Mesendoderm (in vitro differentiated cells): ENCODE measurements at regions not wholly inside any gene's neighbourhood (a gene's known extent, or its start where the extent isn't known, plus 50 kb on each side); places are given as distances from the start of the nearest gene placed in this dataset.

Experiments used
- DNase-seq: peaks from one replicate; pipeline ENCODE4 v3.0.0; 2013
- H2AK5ac ChIP-seq: 2 replicates; pipeline ENCODE4 v1.6.1; 2013; ENCODE audit warnings: low read length, inconsistent platforms
- H2BK120ac ChIP-seq: 2 replicates; pipeline ENCODE4 v1.6.1; 2013; ENCODE audit warnings: low read depth, mild to moderate bottlenecking, low read length, moderate library complexity, mixed read lengths
- H2BK15ac ChIP-seq: replicated peaks from 2 replicates; pipeline ENCODE4 v1.6.1; 2013; ENCODE audit warnings: low read depth, mild to moderate bottlenecking, moderate library complexity
- H2BK5ac ChIP-seq: 2 replicates; pipeline ENCODE4 v1.6.1; 2013; ENCODE audit warnings: low read length, inconsistent platforms
- H3K18ac ChIP-seq: 2 replicates; pipeline ENCODE4 v1.6.1; 2013; ENCODE audit warnings: mild to moderate bottlenecking, low read length, mixed read lengths
- H3K23ac ChIP-seq: one replicate; pipeline ENCODE4 v1.6.1; 2013; ENCODE audit warnings: low read length
- H3K27ac ChIP-seq: 2 replicates; pipeline ENCODE4 v1.5.1; 2013; ENCODE audit warnings: low read depth, mild to moderate bottlenecking, inconsistent platforms, low read length, moderate library complexity
- H3K27me3 ChIP-seq: 2 replicates; pipeline ENCODE4 v1.6.1; 2013; ENCODE audit warnings: low read length, control low read depth, mild to moderate bottlenecking, inconsistent platforms; ENCODE audit not compliant: insufficient read depth, poor library complexity
- H3K36me3 ChIP-seq: 2 replicates; pipeline ENCODE4 v1.6.1; 2013; ENCODE audit warnings: low read length, inconsistent platforms; ENCODE audit not compliant: control insufficient read depth, insufficient read depth
- H3K4ac ChIP-seq: one replicate; pipeline ENCODE4 v1.6.1; 2013; ENCODE audit warnings: low read depth, mild to moderate bottlenecking, low read length, moderate library complexity
- H3K4me1 ChIP-seq: 2 replicates; pipeline ENCODE4 v1.6.1; 2013; ENCODE audit warnings: low read depth, low read length, inconsistent platforms; ENCODE audit not compliant: control insufficient read depth
- H3K4me2 ChIP-seq: 2 replicates; pipeline ENCODE4 v1.6.1; 2013; ENCODE audit warnings: low read length
- H3K4me3 ChIP-seq: 2 replicates; pipeline ENCODE4 v1.5.1; 2013; ENCODE audit warnings: mild to moderate bottlenecking, low read length
- H3K56ac ChIP-seq: one replicate; pipeline ENCODE4 v1.6.1; 2013; ENCODE audit warnings: low read length
- H3K79me1 ChIP-seq: 2 replicates; pipeline ENCODE4 v1.6.1; 2013; ENCODE audit warnings: low read length, inconsistent platforms
- H3K79me2 ChIP-seq: 2 replicates; pipeline ENCODE4 v1.6.1; 2013; ENCODE audit warnings: mild to moderate bottlenecking, low read length; ENCODE audit not compliant: control insufficient read depth, insufficient read depth
- H3K9ac ChIP-seq: 2 replicates; pipeline ENCODE4 v1.6.1; 2013; ENCODE audit warnings: low read length, inconsistent platforms
- H4K5ac ChIP-seq: one replicate; pipeline ENCODE4 v1.6.1; 2013; ENCODE audit warnings: low read length
- H4K8ac ChIP-seq: one replicate; pipeline ENCODE4 v1.6.1; 2013; ENCODE audit warnings: low read depth, mild to moderate bottlenecking, control low read depth, low read length, moderate library complexity
- WGBS: extraction: QIAGEN DNeasy Blood & Tissue Kit; methylation state at CpG from one replicate; pipeline ENCODE4 v1.1.7; 2013; ENCODE audit warnings: low lambda C conversion rate, missing lambda C conversion rate; ENCODE audit not compliant: insufficient coverage; ENCODE audit errors: extremely low coverage; 5-methylcytosine and 5-hydroxymethylcytosine counted together

GRCh38 chr20:57830515-57830895 is 120.7 kb upstream of the PMEPA1 start:
- H3K18ac ChIP-seq: no peak overlapping the region
- H3K27ac ChIP-seq: no peak overlapping the region
- no peak overlapping the region for H2AK5ac ChIP-seq
- H2BK15ac ChIP-seq: no peak overlapping the region
- no peak overlapping the region for H3K9ac ChIP-seq
- no peak overlapping the region for H3K4me2 ChIP-seq
- H3K4ac ChIP-seq: no peak overlapping the region
- DNase-seq: no peak
- H3K56ac ChIP-seq: no peak overlapping the region
- no peak overlapping the region for H3K23ac ChIP-seq
- no peak overlapping the region for H2BK5ac ChIP-seq
- no peaks in the 10 kb centered on the region for H3K79me2 ChIP-seq
- H3K4me1 ChIP-seq: no peaks in the 10 kb centered on the region
- no CpG with 5 or more reads among the region's 12 CpGs for WGBS
- H4K5ac ChIP-seq: no peak overlapping the region
- H3K27me3 ChIP-seq: no peaks in the 10 kb centered on the region
- no peaks in the 10 kb centered on the region for H3K79me1 ChIP-seq
- H3K4me3 ChIP-seq: no peak overlapping the region
- H4K8ac ChIP-seq: no peak overlapping the region
- no peaks in the 10 kb centered on the region for H3K36me3 ChIP-seq
- no peak overlapping the region for H2BK120ac ChIP-seq

GRCh38 chr20:57829805-57830514 is 120.1 kb upstream of the PMEPA1 start:
- Histone ChIP-seq H3K23ac (no peak overlapping the region), H3K4me3 (no peak overlapping the region), H3K36me3 (no peaks in the 10 kb centered on the region), H3K79me1 (no peaks in the 10 kb centered on the region), H3K9ac (no peak overlapping the region), H2BK120ac (no peak overlapping the region), H3K27me3 (no peaks in the 10 kb centered on the region), H2BK15ac (no peak overlapping the region), H3K4ac (no peak overlapping the region), H3K27ac (no peak overlapping the region), H3K4me1 (no peaks in the 10 kb centered on the region), H3K4me2 (no peak overlapping the region), H2AK5ac (no peak overlapping the region), H3K18ac (no peak overlapping the region), H4K8ac (no peak overlapping the region), H3K79me2 (no peaks in the 10 kb centered on the region), H3K56ac (no peak overlapping the region), H4K5ac (no peak overlapping the region), H2BK5ac (no peak overlapping the region)
- WGBS: no CpG with 5 or more reads among the region's 9 CpGs
- no peak for DNase-seq

GRCh38 chr20:57829336-57829735 is 119.5 kb upstream of the PMEPA1 start:
- no peaks in the 10 kb centered on the region for H3K4me1 ChIP-seq
- H3K79me2 ChIP-seq: no peaks in the 10 kb centered on the region
- no peak overlapping the region for H2BK5ac ChIP-seq
- H3K4ac ChIP-seq: no peak overlapping the region
- H3K18ac ChIP-seq: no peak overlapping the region
- no peaks in the 10 kb centered on the region for H3K79me1 ChIP-seq
- no peak overlapping the region for H4K8ac ChIP-seq
- no peak overlapping the region for H3K23ac ChIP-seq
- H3K4me2 ChIP-seq: no peak overlapping the region
- H3K56ac ChIP-seq: no peak overlapping the region
- no peak overlapping the region for H2BK15ac ChIP-seq
- no peaks in the 10 kb centered on the region for H3K27me3 ChIP-seq
- no peak overlapping the region for H3K27ac ChIP-seq
- no peaks in the 10 kb centered on the region for H3K36me3 ChIP-seq
- whole genome bisulfite sequencing: no CpG with 5 or more reads among the region's 6 CpGs
- DNase-seq: no peak
- no peak overlapping the region for H3K9ac ChIP-seq
- no peak overlapping the region for H2AK5ac ChIP-seq
- H3K4me3 ChIP-seq: no peak overlapping the region
- no peak overlapping the region for H2BK120ac ChIP-seq
- H4K5ac ChIP-seq: no peak overlapping the region

- no peak overlapping the region for H3K56ac ChIP-seq
- no peak overlapping the region for H3K4me2 ChIP-seq
- no peak for DNase-seq
- no peak overlapping the region for H2BK120ac ChIP-seq
- H3K9ac ChIP-seq: no peak overlapping the region
- no peak overlapping the region for H4K5ac ChIP-seq
- H3K79me1 ChIP-seq: no peaks in the 10 kb centered on the region
- H3K27ac ChIP-seq: no peak overlapping the region
- H2AK5ac ChIP-seq: no peak overlapping the region
- no peaks in the 10 kb centered on the region for H3K79me2 ChIP-seq
- H3K36me3 ChIP-seq: no peaks in the 10 kb centered on the region
- no peak overlapping the region for H2BK5ac ChIP-seq
- no peak overlapping the region for H2BK15ac ChIP-seq
- H3K4me3 ChIP-seq: no peak overlapping the region
- H3K27me3 ChIP-seq: no peaks in the 10 kb centered on the region
- no peak overlapping the region for H4K8ac ChIP-seq
- H3K4me1 ChIP-seq: no peaks in the 10 kb centered on the region
- no peak overlapping the region for H3K18ac ChIP-seq
- no peak overlapping the region for H3K4ac ChIP-seq
- no peak overlapping the region for H3K23ac ChIP-seq
- no CpG with 5 or more reads among the region's 10 CpGs for WGBS
Measured at GRCh38 chr20:57828696-57829095, 118.9 kb upstream of the PMEPA1 start.

- no peak for DNase-seq
- Histone ChIP-seq H3K9ac (no peak overlapping the region), H4K8ac (no peak overlapping the region), H3K23ac (no peak overlapping the region), H4K5ac (no peak overlapping the region), H3K4me1 (no peaks in the 10 kb centered on the region), H2AK5ac (no peak overlapping the region), H3K4me2 (no peak overlapping the region), H3K18ac (no peak overlapping the region), H3K36me3 (no peaks in the 10 kb centered on the region), H3K27ac (no peak overlapping the region), H3K79me1 (no peaks in the 10 kb centered on the region), H3K4me3 (no peak overlapping the region), H2BK120ac (no peak overlapping the region), H2BK5ac (no peak overlapping the region), H3K4ac (no peak overlapping the region), H2BK15ac (no peak overlapping the region), H3K27me3 (no peaks in the 10 kb centered on the region), H3K56ac (no peak overlapping the region), H3K79me2 (no peaks in the 10 kb centered on the region)
- WGBS: no CpG with 5 or more reads among the region's 12 CpGs
Measured at GRCh38 chr20:57826666-57827287, 117.0 kb upstream of the PMEPA1 start.

GRCh38 chr20:57824909-57825308 is 115.1 kb upstream of the PMEPA1 start:
- no peak overlapping the region for H3K4ac ChIP-seq
- no peak overlapping the region for H3K4me3 ChIP-seq
- H3K27ac ChIP-seq: no peak overlapping the region
- no peak overlapping the region for H4K5ac ChIP-seq
- H2BK120ac ChIP-seq: no peak overlapping the region
- WGBS: no CpG with 5 or more reads among the region's 6 CpGs
- no peaks in the 10 kb centered on the region for H3K79me1 ChIP-seq
- H2AK5ac ChIP-seq: no peak overlapping the region
- no peak overlapping the region for H2BK5ac ChIP-seq
- no peak overlapping the region for H4K8ac ChIP-seq
- no peak overlapping the region for H3K4me2 ChIP-seq
- no peak overlapping the region for H2BK15ac ChIP-seq
- no peak overlapping the region for H3K18ac ChIP-seq
- no peak overlapping the region for H3K56ac ChIP-seq
- H3K36me3 ChIP-seq: no peaks in the 10 kb centered on the region
- no peaks in the 10 kb centered on the region for H3K27me3 ChIP-seq
- H3K9ac ChIP-seq: no peak overlapping the region
- H3K23ac ChIP-seq: no peak overlapping the region
- no peaks in the 10 kb centered on the region for H3K4me1 ChIP-seq
- no peaks in the 10 kb centered on the region for H3K79me2 ChIP-seq
- DNase-seq: no peak
